ENCODE measurements at regions not wholly inside any gene's neighbourhood (a gene's known extent, or its start where the extent isn't known, plus 50 kb on each side); places are given as distances from the start of the nearest gene placed in this dataset.

- TF ChIP-seq CTCF (IDR thresholded peaks at IDR 0.05) (no peak), POLR2A (IDR thresholded peaks at IDR 0.05) (no peak)
These were observed 482.7 kb upstream of the MCTP2 start for GRCh38 chr15:93748710-93749109.
